Fibroblast of lung (primary cell): ENCODE measurements at regions not wholly inside any gene's neighbourhood (a gene's known extent, or its start where the extent isn't known, plus 50 kb on each side); places are given as distances from the start of the nearest gene placed in this dataset.

ENCODE experiments used
- DNase-seq, 2 donors: peaks; one replicate each; pipeline versions ENCODE4 v3.0.0 to v3.0.0-alpha.2; 2010; ENCODE audit warnings: low read depth in 2 of 2
- H2AFZ ChIP-seq: 2 replicates; pipeline ENCODE4 v1.5.1; 2012; ENCODE audit warnings: low read length, control low read depth, inconsistent platforms
- H3K27ac ChIP-seq: 2 replicates; pipeline ENCODE4 v1.5.1; 2011; ENCODE audit warnings: low read length, control low read depth; ENCODE audit not compliant: insufficient read depth
- H3K27me3 ChIP-seq: 2 replicates; pipeline ENCODE4 v1.5.1; 2011; ENCODE audit warnings: mild to moderate bottlenecking, low read length; ENCODE audit not compliant: control insufficient read depth, insufficient read depth
- H3K36me3 ChIP-seq: 2 replicates; pipeline ENCODE4 v1.5.1; 2011; ENCODE audit warnings: low read length; ENCODE audit not compliant: control insufficient read depth, insufficient read depth
- H3K4me1 ChIP-seq: 2 replicates; pipeline ENCODE4 v1.5.1; 2011; ENCODE audit warnings: low read length; ENCODE audit not compliant: control insufficient read depth, insufficient read depth; ENCODE audit errors: extremely low read depth
- H3K4me2 ChIP-seq: 2 replicates; pipeline ENCODE4 v1.5.1; 2011; ENCODE audit warnings: low read length, control low read depth; ENCODE audit not compliant: insufficient read depth; ENCODE audit errors: extremely low read depth
- H3K4me3 ChIP-seq, 4 experiments: fragments of 200-600 bp in 1 of 4; sonication (generic) in 1 of 4; replicated peaks in 1 of 4; 2 replicates each; pipeline ENCODE4 v1.5.1; 2011 to 2016; ENCODE audit warnings: low read length in 4 of 4, low read depth in 3 of 4, mild to moderate bottlenecking in 3 of 4, control low read depth in 2 of 4, inconsistent platforms in 1 of 4, mixed read lengths in 1 of 4; ENCODE audit not compliant: insufficient read depth in 1 of 4; ENCODE audit errors: control extremely low read depth in 1 of 4
- H3K79me2 ChIP-seq: 2 replicates; pipeline ENCODE4 v1.5.1; 2012; ENCODE audit warnings: mild to moderate bottlenecking, low read length, inconsistent platforms; ENCODE audit not compliant: control insufficient read depth, insufficient read depth
- H3K9ac ChIP-seq: 2 replicates; pipeline ENCODE4 v1.5.1; 2011; ENCODE audit warnings: mild to moderate bottlenecking, low read length, control low read depth; ENCODE audit not compliant: insufficient read depth
- H3K9me3 ChIP-seq: 2 replicates; pipeline ENCODE4 v1.5.1; 2012; ENCODE audit warnings: low read depth, low read length; ENCODE audit not compliant: control insufficient read depth, insufficient read depth
- H4K20me1 ChIP-seq: 2 replicates; pipeline ENCODE4 v1.5.1; 2011; ENCODE audit warnings: low read length; ENCODE audit not compliant: control insufficient read depth, insufficient read depth; ENCODE audit errors: extremely low read depth
- EZH2 ChIP-seq: IDR thresholded peaks from 2 replicates; pipeline ENCODE4 v1.5.1; 2012; ENCODE audit warnings: low read length, control low read depth, mild to moderate bottlenecking; ENCODE audit errors: missing control alignments
- TF ChIP-seq, protein P1 (sequence below), 2 donors: IDR thresholded peaks in 1 of 2; conservative IDR thresholded peaks in 1 of 2; 1 replicate in 1 of 2; 2 replicates in 1 of 2; pipeline ENCODE4 v1.5.1; 2011 to 2012; ENCODE audit warnings: low read length in 2 of 2, control low read depth in 1 of 2, inconsistent platforms in 1 of 2, low read depth in 1 of 2, mild to moderate bottlenecking in 1 of 2

DNA sequence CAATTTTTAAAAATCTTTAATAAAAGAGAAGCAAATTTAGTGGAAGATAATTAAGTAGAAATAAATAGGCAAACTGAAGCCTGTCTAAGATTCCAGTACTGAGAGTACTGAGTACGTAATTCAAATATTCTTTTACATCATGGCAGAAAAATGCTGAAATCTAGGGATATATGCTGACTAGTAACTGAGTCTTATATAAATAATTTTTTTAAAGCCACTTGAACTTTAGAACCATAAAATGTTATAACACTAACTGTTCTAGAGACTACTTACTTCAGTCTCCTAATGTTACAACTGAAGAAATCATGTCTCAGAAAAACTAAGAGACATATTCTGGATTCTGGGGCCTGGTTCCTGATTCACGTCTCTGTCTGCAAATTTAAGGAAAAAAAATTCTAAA is 230.6 kb upstream of the PLEKHG7 start:
- no peak overlapping the region for H2AFZ ChIP-seq
- no peak overlapping the region for H3K27ac ChIP-seq
- no peaks in the 10 kb centered on the region for H4K20me1 ChIP-seq
- H3K9me3 ChIP-seq: no peaks in the 10 kb centered on the region
- H3K27me3 ChIP-seq: no peaks in the 10 kb centered on the region
- no peak overlapping the region for H3K4me3 ChIP-seq
- no peak for TF ChIP-seq EZH2
- TF ChIP-seq, protein P1, sequence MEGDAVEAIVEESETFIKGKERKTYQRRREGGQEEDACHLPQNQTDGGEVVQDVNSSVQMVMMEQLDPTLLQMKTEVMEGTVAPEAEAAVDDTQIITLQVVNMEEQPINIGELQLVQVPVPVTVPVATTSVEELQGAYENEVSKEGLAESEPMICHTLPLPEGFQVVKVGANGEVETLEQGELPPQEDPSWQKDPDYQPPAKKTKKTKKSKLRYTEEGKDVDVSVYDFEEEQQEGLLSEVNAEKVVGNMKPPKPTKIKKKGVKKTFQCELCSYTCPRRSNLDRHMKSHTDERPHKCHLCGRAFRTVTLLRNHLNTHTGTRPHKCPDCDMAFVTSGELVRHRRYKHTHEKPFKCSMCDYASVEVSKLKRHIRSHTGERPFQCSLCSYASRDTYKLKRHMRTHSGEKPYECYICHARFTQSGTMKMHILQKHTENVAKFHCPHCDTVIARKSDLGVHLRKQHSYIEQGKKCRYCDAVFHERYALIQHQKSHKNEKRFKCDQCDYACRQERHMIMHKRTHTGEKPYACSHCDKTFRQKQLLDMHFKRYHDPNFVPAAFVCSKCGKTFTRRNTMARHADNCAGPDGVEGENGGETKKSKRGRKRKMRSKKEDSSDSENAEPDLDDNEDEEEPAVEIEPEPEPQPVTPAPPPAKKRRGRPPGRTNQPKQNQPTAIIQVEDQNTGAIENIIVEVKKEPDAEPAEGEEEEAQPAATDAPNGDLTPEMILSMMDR (conservative IDR thresholded peaks at IDR 0.05 in 1 of 2, IDR thresholded peaks at IDR 0.05 in 1 of 2; ENCODE audit: low read depth in 1 of 2, low read length in 2 of 2): no peak
- DNase-seq: peak; percentile 66 to 76
- no peaks in the 10 kb centered on the region for H3K79me2 ChIP-seq
- no peaks in the 10 kb centered on the region for H3K4me1 ChIP-seq
- no peak overlapping the region for H3K4me2 ChIP-seq
- no peak overlapping the region for H3K9ac ChIP-seq
- H3K36me3 ChIP-seq: no peaks in the 10 kb centered on the region

DNA sequence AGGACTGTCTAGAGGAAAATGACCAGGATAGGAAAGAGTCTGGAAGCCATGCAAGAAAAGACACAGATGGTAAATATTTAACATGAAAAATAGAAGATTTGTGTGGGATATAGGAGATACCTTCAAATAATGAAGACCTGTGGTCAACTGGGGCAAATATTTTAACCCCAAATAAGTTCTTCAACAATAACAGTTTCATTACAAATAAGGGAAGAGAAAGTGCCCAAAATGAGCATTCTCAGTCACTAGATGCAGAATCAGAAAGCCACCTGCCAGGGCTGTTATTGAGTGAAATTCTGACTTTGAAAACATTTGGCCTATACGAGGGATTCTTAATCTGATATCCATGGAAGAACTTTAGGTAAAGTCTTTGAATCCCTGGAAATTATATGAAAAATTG is 231.2 kb upstream of the PLEKHG7 start:
- no peak overlapping the region for H2AFZ ChIP-seq
- no peaks in the 10 kb centered on the region for H3K4me1 ChIP-seq
- H4K20me1 ChIP-seq: no peaks in the 10 kb centered on the region
- no peak overlapping the region for H3K9ac ChIP-seq
- no peak overlapping the region for H3K27ac ChIP-seq
- H3K79me2 ChIP-seq: no peaks in the 10 kb centered on the region
- no peak overlapping the region for H3K4me3 ChIP-seq
- no peaks in the 10 kb centered on the region for H3K36me3 ChIP-seq
- H3K9me3 ChIP-seq: no peaks in the 10 kb centered on the region
- DNase-seq: no peak
- TF ChIP-seq, protein P1 (conservative IDR thresholded peaks at IDR 0.05 in 1 of 2, IDR thresholded peaks at IDR 0.05 in 1 of 2; ENCODE audit: low read depth in 1 of 2, low read length in 2 of 2): no peak
- no peak for TF ChIP-seq EZH2
- H3K4me2 ChIP-seq: no peak overlapping the region
- no peaks in the 10 kb centered on the region for H3K27me3 ChIP-seq

DNA sequence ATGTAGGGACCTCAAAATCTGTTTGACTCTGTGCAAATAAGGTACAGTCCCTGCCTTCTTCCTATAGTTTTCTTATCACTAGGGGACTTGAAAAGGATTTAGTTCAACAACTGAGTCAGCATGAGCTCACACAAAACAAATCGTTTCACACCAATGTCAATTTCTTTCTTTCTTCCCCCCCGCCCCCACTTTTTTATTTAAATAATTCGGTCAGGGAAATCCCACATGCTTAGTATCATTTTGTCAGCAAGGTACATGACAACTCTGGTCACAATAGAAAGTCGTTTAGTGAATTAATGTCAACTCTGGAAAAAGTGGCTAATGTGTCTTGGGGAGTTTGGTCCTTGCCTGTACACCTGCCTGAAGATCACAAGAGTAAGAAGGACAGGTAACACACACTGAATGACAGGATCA is 232.2 kb upstream of the PLEKHG7 start:
- Histone ChIP-seq H3K79me2 (no peaks in the 10 kb centered on the region), H4K20me1 (no peaks in the 10 kb centered on the region), H3K27ac (no peak overlapping the region), H3K27me3 (no peaks in the 10 kb centered on the region), H3K4me3 (no peak overlapping the region), H3K4me2 (no peak overlapping the region), H2AFZ (no peak overlapping the region), H3K9me3 (no peaks in the 10 kb centered on the region), H3K36me3 (no peaks in the 10 kb centered on the region), H3K9ac (no peak overlapping the region), H3K4me1 (no peaks in the 10 kb centered on the region)
- TF ChIP-seq, protein P1 (conservative IDR thresholded peaks at IDR 0.05 in 1 of 2, IDR thresholded peaks at IDR 0.05 in 1 of 2; ENCODE audit: low read depth in 1 of 2, low read length in 2 of 2): no peak
- no peak for TF ChIP-seq EZH2
- DNase-seq: peak in 1 of 2 donors; percentile 32
